GM12892 (cell line): ENCODE measurements at regions not wholly inside any gene's neighbourhood (a gene's known extent, or its start where the extent isn't known, plus 50 kb on each side); places are given as distances from the start of the nearest gene placed in this dataset.

ENCODE experiments used
- POLR2A ChIP-seq: IDR thresholded peaks from 2 replicates; pipeline ENCODE4 v1.6.1; 2011; ENCODE audit warnings: low read depth, low read length, control low read depth
- POLR2AphosphoS5 ChIP-seq: IDR thresholded peaks from 2 replicates; pipeline ENCODE4 v1.6.1; 2011; ENCODE audit warnings: low read depth, low read length, control low read depth
- TAF1 ChIP-seq: IDR thresholded peaks from 2 replicates; pipeline ENCODE4 v1.6.1; 2011; ENCODE audit warnings: low read depth, mild to moderate bottlenecking, control low read depth, low read length, borderline replicate concordance

DNA sequence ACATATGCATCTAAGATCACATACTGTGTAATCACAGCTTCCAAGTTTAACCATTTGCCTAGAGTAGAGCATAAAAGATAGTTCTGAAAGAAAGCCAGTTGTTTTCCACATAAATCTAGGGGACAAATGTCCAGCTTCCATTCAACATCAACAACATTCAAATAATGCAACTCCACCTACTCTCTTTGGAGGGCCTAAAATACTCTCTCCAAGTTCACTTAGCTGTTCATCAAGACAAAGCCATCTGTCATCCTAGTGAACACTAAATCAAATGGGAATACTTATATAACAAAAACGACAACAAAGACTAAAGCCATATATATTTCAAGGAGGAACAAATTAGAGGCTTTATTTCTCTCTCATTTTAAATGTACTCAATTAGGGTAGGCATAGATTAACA lies 221.5 kb upstream of the CDH2 start:
- TF ChIP-seq POLR2A: no peak
- TF ChIP-seq POLR2AphosphoS5: no peak
- no peak for TF ChIP-seq TAF1
